GM12892 (cell line): ENCODE measurements at regions not wholly inside any gene's neighbourhood (a gene's known extent, or its start where the extent isn't known, plus 50 kb on each side); places are given as distances from the start of the nearest gene placed in this dataset.

Source experiments
- POLR2A ChIP-seq: IDR thresholded peaks from 2 replicates; pipeline ENCODE4 v1.6.1; 2011; ENCODE audit warnings: low read depth, low read length, control low read depth
- POLR2AphosphoS5 ChIP-seq: IDR thresholded peaks from 2 replicates; pipeline ENCODE4 v1.6.1; 2011; ENCODE audit warnings: low read depth, low read length, control low read depth
- TAF1 ChIP-seq: IDR thresholded peaks from 2 replicates; pipeline ENCODE4 v1.6.1; 2011; ENCODE audit warnings: low read depth, mild to moderate bottlenecking, control low read depth, low read length, borderline replicate concordance

- no peak for TF ChIP-seq POLR2A
- no peak for TF ChIP-seq POLR2AphosphoS5
- TF ChIP-seq TAF1, result no peak
These were observed 77.8 kb downstream of the DRAM2 start for GRCh38 chr1:111062081-111062480.
